HUES6 (cell line): ENCODE measurements at regions not wholly inside any gene's neighbourhood (a gene's known extent, or its start where the extent isn't known, plus 50 kb on each side); places are given as distances from the start of the nearest gene placed in this dataset.

ENCODE experiments used
- H3K27ac ChIP-seq: 2 replicates; pipeline ENCODE4 v1.7.0; 2013; ENCODE audit warnings: low read depth, mild to moderate bottlenecking, low read length, inconsistent platforms
- H3K27me3 ChIP-seq: 2 replicates; pipeline ENCODE4 v1.6.1; 2013; ENCODE audit warnings: low read length; ENCODE audit not compliant: control insufficient read depth, insufficient read depth
- H3K36me3 ChIP-seq: 2 replicates; pipeline ENCODE4 v1.6.1; 2013; ENCODE audit warnings: low read length; ENCODE audit not compliant: control insufficient read depth, insufficient read depth
- H3K4me1 ChIP-seq: 2 replicates; pipeline ENCODE4 v1.6.1; 2013; ENCODE audit warnings: low read length; ENCODE audit not compliant: control insufficient read depth, insufficient read depth
- H3K4me3 ChIP-seq: 2 replicates; pipeline ENCODE4 v1.5.1; 2013; ENCODE audit warnings: low read depth, low read length
- H3K9ac ChIP-seq: one replicate; pipeline ENCODE4 v1.6.1; 2013; ENCODE audit warnings: mild to moderate bottlenecking, low read length
- H3K9me3 ChIP-seq: 2 replicates; pipeline ENCODE4 v1.6.1; 2013; ENCODE audit warnings: low read depth, low read length; ENCODE audit not compliant: control insufficient read depth, insufficient read depth

- Histone ChIP-seq H3K9ac (no peak overlapping the region), H3K4me1 (no peaks in the 10 kb centered on the region), H3K36me3 (no peaks in the 10 kb centered on the region), H3K27ac (no peak overlapping the region), H3K27me3 (no peaks in the 10 kb centered on the region), H3K4me3 (no peak overlapping the region), H3K9me3 (no peaks in the 10 kb centered on the region)
These were observed 599.0 kb upstream of the ID2 start for GRCh38 chr2:8082840-8083239.

- Histone ChIP-seq H3K9me3 (no peaks in the 10 kb centered on the region), H3K27me3 (no peaks in the 10 kb centered on the region), H3K4me1 (no peaks in the 10 kb centered on the region; the same call in 1 of the 2 replicates), H3K4me3 (no peak overlapping the region), H3K36me3 (no peaks in the 10 kb centered on the region), H3K27ac (no peak overlapping the region), H3K9ac (no peak overlapping the region)
These were observed 595.5 kb upstream of the ID2 start for GRCh38 chr2:8086357-8086756.

- H3K4me3 ChIP-seq = no peak overlapping the region
- no peaks in the 10 kb centered on the region for H3K27me3 ChIP-seq
- no peaks in the 10 kb centered on the region; the same call in 1 of the 2 replicates for H3K4me1 ChIP-seq
- H3K9me3 ChIP-seq = no peaks in the 10 kb centered on the region
- H3K27ac ChIP-seq = no peak overlapping the region
- H3K36me3 ChIP-seq = no peaks in the 10 kb centered on the region
- no peak overlapping the region for H3K9ac ChIP-seq
These were observed 594.9 kb upstream of the ID2 start for GRCh38 chr2:8086796-8087479.

GRCh38 chr2:8087480-8087840 lies 594.4 kb upstream of the ID2 start:
- H3K36me3 ChIP-seq = no peaks in the 10 kb centered on the region
- H3K4me3 ChIP-seq = no peak overlapping the region
- no peaks in the 10 kb centered on the region for H3K27me3 ChIP-seq
- H3K9ac ChIP-seq = no peak overlapping the region
- no peak overlapping the region for H3K27ac ChIP-seq
- no peaks in the 10 kb centered on the region; the same call in 1 of the 2 replicates for H3K4me1 ChIP-seq
- H3K9me3 ChIP-seq = no peaks in the 10 kb centered on the region

- H3K4me3 ChIP-seq = no peak overlapping the region
- H3K9ac ChIP-seq = no peak overlapping the region
- H3K27ac ChIP-seq = no peak overlapping the region
- no peaks in the 10 kb centered on the region for H3K9me3 ChIP-seq
- H3K36me3 ChIP-seq = no peaks in the 10 kb centered on the region
- no peaks in the 10 kb centered on the region; the same call in 1 of the 2 replicates for H3K4me1 ChIP-seq
- H3K27me3 ChIP-seq = no peaks in the 10 kb centered on the region
These were observed 593.0 kb upstream of the ID2 start for GRCh38 chr2:8088810-8089209.

GRCh38 chr2:8089596-8089995 lies 592.3 kb upstream of the ID2 start:
- Histone ChIP-seq H3K9ac (no peak overlapping the region), H3K9me3 (no peaks in the 10 kb centered on the region), H3K27ac (no peak overlapping the region), H3K4me3 (no peak overlapping the region), H3K27me3 (no peaks in the 10 kb centered on the region), H3K4me1 (no peaks in the 10 kb centered on the region; the same call in 1 of the 2 replicates), H3K36me3 (no peaks in the 10 kb centered on the region)

- no peaks in the 10 kb centered on the region for H3K27me3 ChIP-seq
- no peak overlapping the region for H3K4me3 ChIP-seq
- H3K27ac ChIP-seq = no peak overlapping the region
- H3K9me3 ChIP-seq = no peaks in the 10 kb centered on the region
- no peaks in the 10 kb centered on the region for H3K36me3 ChIP-seq
- H3K4me1 ChIP-seq = no peaks in the 10 kb centered on the region; the same call in 1 of the 2 replicates
- H3K9ac ChIP-seq = no peak overlapping the region
These were observed 590.8 kb upstream of the ID2 start for GRCh38 chr2:8090748-8091700.

GRCh38 chr2:8094526-8094925 lies 587.3 kb upstream of the ID2 start:
- no peak overlapping the region for H3K4me3 ChIP-seq
- no peaks in the 10 kb centered on the region for H3K27me3 ChIP-seq
- no peak overlapping the region for H3K9ac ChIP-seq
- no peaks in the 10 kb centered on the region for H3K36me3 ChIP-seq
- H3K4me1 ChIP-seq = no peaks in the 10 kb centered on the region; the same call in 1 of the 2 replicates
- no peak overlapping the region for H3K27ac ChIP-seq
- no peaks in the 10 kb centered on the region for H3K9me3 ChIP-seq

- no peaks in the 10 kb centered on the region for H3K4me1 ChIP-seq
- no peak overlapping the region for H3K4me3 ChIP-seq
- no peaks in the 10 kb centered on the region for H3K9me3 ChIP-seq
- H3K9ac ChIP-seq = no peak overlapping the region
- no peak overlapping the region for H3K27ac ChIP-seq
- no peaks in the 10 kb centered on the region for H3K36me3 ChIP-seq
- H3K27me3 ChIP-seq = no peaks in the 10 kb centered on the region
These were observed 585.9 kb upstream of the ID2 start for GRCh38 chr2:8095978-8096377.

GRCh38 chr2:8096484-8096883 lies 585.4 kb upstream of the ID2 start:
- no peaks in the 10 kb centered on the region for H3K27me3 ChIP-seq
- no peaks in the 10 kb centered on the region for H3K4me1 ChIP-seq
- H3K36me3 ChIP-seq = no peaks in the 10 kb centered on the region
- no peak overlapping the region for H3K9ac ChIP-seq
- no peak overlapping the region for H3K27ac ChIP-seq
- no peaks in the 10 kb centered on the region for H3K9me3 ChIP-seq
- H3K4me3 ChIP-seq = no peak overlapping the region
